Activated CD8-positive, alpha-beta memory T cell treated with anti-CD3 and anti-CD28 coated beads, Interleukin-2, amount 10 ng/mL, durations not matched to agents 7 days and 5 days (primary cell): ENCODE measurements at regions not wholly inside any gene's neighbourhood (a gene's known extent, or its start where the extent isn't known, plus 50 kb on each side); places are given as distances from the start of the nearest gene placed in this dataset.

Source experiments
- ATAC-seq: fragments of 150-1000 bp; cut with Tn5 transposase; one replicate; pipeline ENCODE4 v1.10.0; 2021; ENCODE audit warnings: moderate library complexity
- CTCF ChIA-PET: fragments of 350-600 bp; sonication (Branson Sonifier 250); formaldehyde crosslinking; loops from one replicate; lab custom pipeline; 2021; ENCODE audit warnings: antibody characterized with exemption; lab: Charles Lee
- DNase-seq: peaks from one replicate; pipeline ENCODE4 v3.0.0-alpha.2; 2020
- H3K27ac Mint-ChIP-seq: one replicate; pipeline ENCODE4 v1.8.0; 2021; ENCODE audit warnings: mild to moderate bottlenecking, mixed read lengths
- H3K27me3 Mint-ChIP-seq: one replicate; pipeline ENCODE4 v1.8.0; 2021; ENCODE audit warnings: mixed read lengths
- H3K36me3 Mint-ChIP-seq: one replicate; pipeline ENCODE4 v1.8.0; 2021; ENCODE audit warnings: mild to moderate bottlenecking, mixed read lengths
- H3K4me1 Mint-ChIP-seq: one replicate; pipeline ENCODE4 v1.8.0; 2021; ENCODE audit warnings: mixed read lengths
- H3K4me3 Mint-ChIP-seq: one replicate; pipeline ENCODE4 v1.8.0; 2021; ENCODE audit warnings: mild to moderate bottlenecking, moderate library complexity, mixed read lengths
- H3K9me3 Mint-ChIP-seq: one replicate; pipeline ENCODE4 v1.8.0; 2022; ENCODE audit warnings: low read depth, mixed read lengths

DNA sequence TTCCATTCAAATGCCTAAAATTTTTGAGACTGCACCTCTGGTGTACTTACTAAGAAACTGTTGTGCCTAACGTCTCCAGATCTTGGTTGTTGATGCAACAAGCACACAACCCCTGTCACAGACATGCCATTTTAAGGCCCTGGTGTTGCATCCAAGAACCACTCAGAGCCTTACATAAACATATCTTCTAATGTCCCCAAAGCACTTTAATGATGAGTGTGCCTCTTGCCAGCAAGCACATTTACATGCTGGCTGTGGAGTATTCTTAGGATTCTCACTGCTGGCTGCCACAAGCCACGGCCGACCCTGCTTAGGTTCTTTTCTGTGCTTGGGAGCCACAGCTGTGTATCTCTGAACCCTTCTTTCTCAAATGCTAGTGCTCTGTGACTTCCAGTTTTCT is 201.4 kb downstream of the ADAMTS15 start:
- H3K27ac Mint-ChIP-seq, result no peak overlapping the region
- H3K27me3 Mint-ChIP-seq, result peaks cover 8% of the 10 kb centered on the region
- no peaks in the 10 kb centered on the region for H3K36me3 Mint-ChIP-seq
- no peaks in the 10 kb centered on the region for H3K9me3 Mint-ChIP-seq
- no peak for ATAC-seq
- CTCF ChIA-PET, result no interaction called here
- DNase-seq, result no peak
- no peak overlapping the region for H3K4me3 Mint-ChIP-seq
- no peaks in the 10 kb centered on the region for H3K4me1 Mint-ChIP-seq

DNA sequence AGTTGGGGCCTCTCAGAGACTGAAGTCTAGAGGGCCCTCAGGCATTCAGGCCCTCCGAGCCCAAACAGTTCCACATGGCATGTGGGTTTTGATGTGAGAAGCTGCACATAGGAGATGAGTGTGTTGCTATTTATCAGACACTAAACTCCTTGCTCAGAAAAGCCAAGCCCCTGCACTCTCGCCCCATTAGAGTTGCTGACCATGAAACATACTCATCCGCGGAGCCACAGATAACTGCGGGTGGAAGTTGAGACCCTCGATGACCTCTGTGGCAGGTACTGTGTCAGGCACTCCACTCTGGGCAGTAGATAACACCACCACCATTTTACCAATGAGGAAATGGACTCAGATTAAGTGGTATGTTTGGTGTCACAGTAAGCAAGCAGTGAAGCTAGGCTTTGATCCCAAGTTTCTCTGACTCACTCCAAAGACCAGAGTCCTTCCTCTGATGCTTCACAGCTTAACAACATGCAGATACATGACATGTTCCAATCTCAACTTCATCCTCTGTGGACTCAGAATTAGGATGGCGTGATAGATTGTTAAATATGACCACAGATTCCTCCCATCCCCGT is 202.1 kb downstream of the ADAMTS15 start:
- no peak overlapping the region for H3K27ac Mint-ChIP-seq
- H3K36me3 Mint-ChIP-seq, result no peaks in the 10 kb centered on the region
- no peak for ATAC-seq
- no peaks in the 10 kb centered on the region for H3K4me1 Mint-ChIP-seq
- peaks cover 11% of the 10 kb centered on the region for H3K27me3 Mint-ChIP-seq
- CTCF ChIA-PET, result no interaction called here
- no peaks in the 10 kb centered on the region for H3K9me3 Mint-ChIP-seq
- no peak overlapping the region for H3K4me3 Mint-ChIP-seq
- DNase-seq, result no peak

DNA sequence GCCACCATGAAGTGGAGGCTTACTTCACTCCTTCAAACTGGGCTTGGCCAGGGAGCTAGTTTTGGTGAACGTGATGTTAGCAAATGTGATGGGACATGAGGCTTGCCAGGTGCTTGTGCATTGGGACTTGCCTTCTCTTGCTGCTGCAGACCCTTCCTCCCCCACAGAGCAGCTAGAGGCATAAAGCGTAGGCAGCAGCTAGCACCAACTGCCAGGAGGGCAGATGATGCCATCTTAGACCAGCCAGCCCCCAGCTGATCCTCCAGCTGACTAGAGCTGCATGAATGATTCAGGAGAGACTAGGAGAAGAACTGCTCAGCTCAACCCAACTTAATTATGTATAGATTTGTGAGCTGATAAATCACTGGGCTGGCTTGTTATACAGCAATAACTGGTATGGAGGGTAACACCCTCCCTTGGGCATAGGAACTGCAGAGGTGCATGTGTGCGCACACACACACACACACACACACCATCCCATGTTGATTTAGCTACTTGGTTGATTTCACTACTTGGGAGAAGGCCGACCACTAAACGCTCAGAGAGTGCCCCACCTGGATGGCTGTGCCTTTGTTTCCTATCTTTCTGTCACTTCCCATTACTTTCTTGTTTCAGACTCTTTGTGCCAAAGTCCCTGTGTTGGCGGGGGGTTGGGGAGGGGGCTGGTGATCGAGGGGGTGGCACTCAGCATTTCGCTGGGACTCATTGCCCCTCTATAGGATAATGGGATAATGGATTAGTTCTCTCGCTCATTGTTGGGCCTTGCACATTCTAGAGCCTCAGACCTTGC is 202.8 kb downstream of the ADAMTS15 start:
- ATAC-seq (no peak), DNase-seq (no peak)
- Mint-ChIP-seq H3K36me3 (no peaks in the 10 kb centered on the region), H3K27ac (no peak overlapping the region), H3K27me3 (peaks cover 17% of the 10 kb centered on the region), H3K4me1 (no peaks in the 10 kb centered on the region), H3K9me3 (no peaks in the 10 kb centered on the region), H3K4me3 (no peak overlapping the region)
- CTCF ChIA-PET, result no interaction called here

DNA sequence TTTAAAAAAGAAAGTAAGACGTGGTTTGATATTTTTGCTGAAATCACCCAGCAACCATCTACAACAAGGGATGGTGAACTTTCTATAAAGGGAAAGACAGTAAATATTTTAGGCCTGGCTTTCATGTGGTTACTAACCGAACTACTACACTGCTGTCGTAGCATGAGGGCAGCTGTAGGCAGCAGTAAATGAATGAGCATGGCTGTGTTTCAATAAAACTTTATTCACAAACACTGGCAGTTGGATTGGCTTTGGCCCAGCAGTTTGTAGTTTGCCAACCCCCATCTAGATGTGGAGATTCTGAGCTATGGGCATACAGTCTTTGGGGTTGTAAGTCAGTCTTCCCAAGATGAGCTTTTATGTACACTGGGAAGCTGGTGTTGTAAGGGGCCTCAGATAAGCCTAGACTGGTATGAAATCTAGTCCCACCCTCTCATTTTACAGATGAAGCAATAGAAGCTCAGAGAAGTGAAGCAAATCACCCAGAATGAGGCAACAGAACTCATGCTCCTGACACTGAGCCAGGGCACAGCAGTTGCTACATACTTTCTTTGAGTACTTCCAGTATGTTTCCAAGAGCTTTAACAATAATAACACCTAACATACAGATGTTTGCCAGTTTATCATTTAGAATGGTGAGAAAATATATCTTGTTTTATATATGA is 204.4 kb downstream of the ADAMTS15 start:
- DNase-seq (no peak), ATAC-seq (no peak)
- Mint-ChIP-seq H3K9me3 (no peaks in the 10 kb centered on the region), H3K27me3 (peaks cover 17% of the 10 kb centered on the region), H3K4me3 (no peak overlapping the region), H3K27ac (no peak overlapping the region), H3K36me3 (no peaks in the 10 kb centered on the region), H3K4me1 (no peaks in the 10 kb centered on the region)
- CTCF ChIA-PET, result no interaction called here

DNA sequence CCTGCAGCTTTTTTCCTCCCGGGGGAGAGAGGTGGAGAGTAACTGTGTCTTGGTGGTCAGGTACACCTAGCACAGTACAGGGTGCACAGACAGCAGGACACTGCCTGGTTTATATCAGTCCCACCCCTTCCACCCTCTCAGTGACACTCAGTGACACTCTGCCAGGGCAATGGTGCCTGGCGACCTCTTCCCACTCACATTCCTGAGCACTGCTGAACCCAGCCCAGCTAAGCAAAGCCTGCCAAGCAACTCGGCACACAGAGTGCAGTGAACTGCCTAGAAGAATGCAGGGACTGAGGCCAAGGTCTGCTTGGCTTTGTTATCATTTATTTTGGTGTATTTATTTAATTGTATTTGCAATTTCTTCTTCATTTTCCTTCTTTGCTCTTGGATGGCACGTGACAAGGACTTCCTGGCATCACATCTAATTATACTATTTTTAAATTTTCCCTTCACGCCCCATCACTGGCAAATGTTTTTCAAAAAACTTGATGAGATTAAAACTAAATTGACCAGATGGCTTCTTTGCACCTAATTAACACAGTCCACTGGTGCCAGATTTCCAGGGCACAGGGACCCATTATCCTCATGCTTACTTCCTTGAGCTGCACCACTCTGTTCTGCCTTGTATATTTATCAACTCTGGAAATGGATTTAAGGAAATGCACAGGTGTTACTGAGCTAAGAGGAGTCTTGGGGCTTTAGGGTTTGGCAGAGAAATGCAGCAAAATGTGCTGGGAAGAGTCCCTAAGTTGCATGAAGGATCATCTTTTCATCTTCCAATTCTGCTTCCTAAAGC is 205.6 kb downstream of the ADAMTS15 start:
- no peak overlapping the region for H3K4me3 Mint-ChIP-seq
- peaks cover 17% of the 10 kb centered on the region for H3K27me3 Mint-ChIP-seq
- CTCF ChIA-PET, result no interaction called here
- ATAC-seq (no peak), DNase-seq (no peak)
- no peak overlapping the region for H3K27ac Mint-ChIP-seq
- no peaks in the 10 kb centered on the region for H3K4me1 Mint-ChIP-seq
- no peaks in the 10 kb centered on the region for H3K9me3 Mint-ChIP-seq
- no peaks in the 10 kb centered on the region for H3K36me3 Mint-ChIP-seq

DNA sequence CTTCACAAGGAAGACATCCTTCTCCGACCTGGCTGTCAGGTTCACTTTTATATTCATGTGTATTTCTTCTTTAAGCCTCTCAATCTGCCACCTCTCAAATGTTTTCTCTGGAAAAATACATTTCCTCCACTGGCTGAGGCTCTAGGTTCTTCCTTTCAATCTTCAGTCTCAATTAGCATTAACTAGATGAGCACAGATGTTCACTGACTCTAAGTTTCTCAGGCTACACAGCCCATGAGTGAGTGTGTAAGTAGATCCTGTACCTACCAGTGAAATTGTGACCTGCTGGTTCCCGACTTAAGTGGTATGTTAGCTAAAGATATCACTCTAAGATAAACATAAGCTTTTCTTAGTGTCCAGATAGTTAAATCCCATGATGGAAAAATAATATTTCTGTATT is 206.9 kb downstream of the ADAMTS15 start:
- no peaks in the 10 kb centered on the region for H3K9me3 Mint-ChIP-seq
- CTCF ChIA-PET, result no interaction called here
- H3K4me3 Mint-ChIP-seq, result no peak overlapping the region
- no peaks in the 10 kb centered on the region for H3K36me3 Mint-ChIP-seq
- no peaks in the 10 kb centered on the region for H3K4me1 Mint-ChIP-seq
- no peak overlapping the region for H3K27ac Mint-ChIP-seq
- peaks cover 17% of the 10 kb centered on the region for H3K27me3 Mint-ChIP-seq
- DNase-seq (no peak), ATAC-seq (no peak)

DNA sequence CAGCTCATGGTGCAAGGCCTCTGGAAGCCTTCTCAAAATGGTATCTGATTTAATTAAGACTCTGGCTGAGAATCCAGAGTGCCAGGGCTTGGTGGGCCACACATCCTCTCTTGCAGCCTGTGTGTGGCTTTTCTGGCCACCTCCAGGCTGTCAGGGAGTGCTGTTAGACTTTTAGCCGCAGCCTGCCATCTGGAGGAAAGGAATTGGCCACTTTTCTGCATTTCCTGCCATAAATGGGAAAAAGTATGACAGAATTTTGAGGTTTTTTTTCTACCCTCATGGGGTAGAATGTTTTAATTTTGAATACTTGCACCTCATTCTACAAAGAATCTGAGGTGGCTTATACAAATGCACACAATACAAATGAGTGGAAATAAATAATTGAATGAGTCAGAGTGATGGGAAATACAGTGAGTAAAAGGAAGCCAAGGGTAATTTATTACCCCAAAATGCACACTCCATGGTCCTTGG is 218.4 kb downstream of the ADAMTS15 start:
- Mint-ChIP-seq H3K4me1 (no peaks in the 10 kb centered on the region), H3K9me3 (no peaks in the 10 kb centered on the region), H3K4me3 (no peak overlapping the region), H3K27ac (no peak overlapping the region), H3K27me3 (peaks cover 11% of the 10 kb centered on the region), H3K36me3 (no peaks in the 10 kb centered on the region)
- DNase-seq (no peak), ATAC-seq (no peak)
- CTCF ChIA-PET, result interaction anchor here (1.1 to 1.7 kb wide), 2 partner anchors 195 to 232 kb away, joined by 3 to 5 read pairs; no protein-coding TSS in a partner anchor

DNA sequence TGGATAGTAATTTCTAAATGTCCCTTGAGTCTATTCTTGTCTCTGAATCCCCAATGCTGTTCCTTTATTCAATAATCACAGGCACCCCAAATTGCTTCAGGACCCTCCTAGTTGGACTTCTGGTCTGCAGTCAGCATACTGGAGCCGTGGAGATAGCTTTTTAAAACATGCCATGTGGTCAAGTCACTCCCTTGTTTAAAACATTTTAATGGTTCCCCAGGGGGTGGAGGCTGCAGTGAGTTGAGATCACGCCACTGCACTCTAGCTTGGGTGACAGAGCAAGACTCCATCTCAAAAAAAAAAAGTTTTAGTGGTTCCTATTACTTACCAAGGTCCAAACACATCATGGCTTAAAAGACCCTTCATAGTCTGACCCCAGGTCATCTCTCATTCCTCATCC is 220.3 kb downstream of the ADAMTS15 start:
- CTCF ChIA-PET, result no interaction called here
- H3K27ac Mint-ChIP-seq, result no peak overlapping the region

DNA sequence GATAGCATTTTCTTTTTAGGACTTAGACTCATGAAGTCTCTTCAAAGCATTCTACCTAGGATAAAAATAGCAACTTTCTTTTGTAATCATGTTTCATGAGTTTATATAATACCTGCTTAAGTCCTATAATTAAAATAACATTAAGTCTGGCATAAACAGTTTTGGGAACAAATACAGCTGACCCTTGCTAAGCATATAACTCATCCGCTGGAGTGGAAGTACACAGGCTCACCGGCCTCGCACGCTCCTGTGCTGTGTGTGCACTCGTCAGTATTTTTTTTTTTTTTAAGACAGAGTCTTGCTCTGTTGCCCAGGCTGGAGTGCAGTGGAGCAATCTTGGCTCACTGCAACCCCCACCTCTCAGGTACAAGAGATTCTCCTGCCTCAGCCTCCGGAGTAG is 221.8 kb downstream of the ADAMTS15 start:
- H3K4me3 Mint-ChIP-seq, result no peak overlapping the region
- no peak for DNase-seq
- no peaks in the 10 kb centered on the region for H3K4me1 Mint-ChIP-seq
- peaks cover 14% of the 10 kb centered on the region for H3K27me3 Mint-ChIP-seq
- no peaks in the 10 kb centered on the region for H3K9me3 Mint-ChIP-seq
- CTCF ChIA-PET, result no interaction called here
- H3K27ac Mint-ChIP-seq, result no peak overlapping the region
- ATAC-seq, result no peak
- H3K36me3 Mint-ChIP-seq, result no peaks in the 10 kb centered on the region

More for the DNA sequence above, 220.3 kb downstream of the ADAMTS15 start:
- Mint-ChIP-seq H3K4me3 (no peak overlapping the region), H3K27me3 (peaks cover 10% of the 10 kb centered on the region), H3K9me3 (no peaks in the 10 kb centered on the region), H3K36me3 (no peaks in the 10 kb centered on the region), H3K4me1 (no peaks in the 10 kb centered on the region)
- DNase-seq (no peak), ATAC-seq (no peak)

DNA sequence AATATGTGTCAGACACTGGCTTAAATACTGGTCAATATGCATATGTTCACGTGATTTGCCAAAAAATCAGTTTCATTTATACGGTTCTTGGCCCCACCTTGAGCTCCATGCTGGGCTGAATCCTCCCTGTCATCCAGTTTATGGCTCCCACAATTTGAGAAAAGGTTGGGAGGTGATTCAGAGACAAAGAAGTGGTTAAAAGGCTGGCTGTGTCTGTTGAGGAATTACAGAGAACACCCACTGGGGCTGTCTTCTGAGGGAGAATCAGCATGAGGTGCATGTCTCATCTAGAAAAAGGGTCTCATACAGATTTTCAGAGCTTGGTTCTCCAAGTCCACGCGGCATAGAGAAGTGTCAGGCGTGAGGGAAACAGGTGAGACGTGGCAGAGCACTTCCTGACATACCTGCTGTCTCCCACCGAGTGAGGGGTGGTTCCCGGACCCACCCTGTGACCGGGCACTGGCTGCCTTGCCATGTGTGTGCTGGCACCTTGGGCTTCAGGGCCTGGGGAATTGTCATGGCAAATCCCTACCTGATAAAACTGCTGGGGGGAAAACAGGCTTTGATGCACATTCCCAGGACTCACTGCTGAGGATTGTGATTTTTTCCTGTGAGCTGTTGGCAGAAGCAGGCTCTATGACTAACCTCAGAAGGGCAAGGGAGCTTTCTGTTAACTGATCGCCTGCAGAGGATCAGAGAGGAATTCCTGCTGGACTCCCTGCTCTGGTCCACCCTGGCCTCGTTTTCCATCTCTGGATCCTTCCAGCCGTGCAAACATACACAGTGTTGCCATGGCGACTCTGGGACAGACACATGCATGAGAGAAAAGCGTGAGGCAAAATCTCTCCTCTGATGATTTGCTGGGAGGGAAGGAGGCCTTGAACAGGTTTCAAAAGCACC is 223.6 kb downstream of the ADAMTS15 start:
- CTCF ChIA-PET, result no interaction called here
- H3K4me1 Mint-ChIP-seq, result no peaks in the 10 kb centered on the region
- H3K27ac Mint-ChIP-seq, result no peak overlapping the region
- H3K9me3 Mint-ChIP-seq, result no peaks in the 10 kb centered on the region
- H3K27me3 Mint-ChIP-seq, result peaks cover 16% of the 10 kb centered on the region
- no peak overlapping the region for H3K4me3 Mint-ChIP-seq
- DNase-seq (no peak), ATAC-seq (no peak)
- H3K36me3 Mint-ChIP-seq, result no peaks in the 10 kb centered on the region

DNA sequence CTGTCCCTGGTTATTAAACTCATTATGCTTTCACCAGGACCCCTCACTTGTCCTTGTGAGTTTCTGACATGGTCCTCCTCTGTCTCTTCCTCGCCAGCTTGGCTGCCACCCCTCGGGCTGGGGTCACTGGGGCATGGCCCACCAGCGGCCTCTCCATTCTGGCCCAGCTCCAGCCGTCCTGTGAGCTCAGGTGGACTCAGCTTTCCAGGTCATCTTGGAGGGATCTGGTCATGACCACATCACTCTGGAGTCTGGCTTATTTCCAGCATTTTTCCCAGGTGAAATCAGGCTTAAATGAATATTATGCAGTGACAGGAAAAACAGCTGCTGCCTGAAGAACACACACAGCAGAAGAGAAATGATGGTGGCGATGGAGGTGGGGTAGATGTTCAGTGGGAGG is 224.5 kb downstream of the ADAMTS15 start:
- DNase-seq, result no peak
- Mint-ChIP-seq H3K36me3 (no peaks in the 10 kb centered on the region), H3K4me1 (no peaks in the 10 kb centered on the region), H3K9me3 (no peaks in the 10 kb centered on the region), H3K27me3 (peaks cover 15% of the 10 kb centered on the region), H3K27ac (no peak overlapping the region), H3K4me3 (no peak overlapping the region)
- no peak for ATAC-seq
- CTCF ChIA-PET, result no interaction called here

DNA sequence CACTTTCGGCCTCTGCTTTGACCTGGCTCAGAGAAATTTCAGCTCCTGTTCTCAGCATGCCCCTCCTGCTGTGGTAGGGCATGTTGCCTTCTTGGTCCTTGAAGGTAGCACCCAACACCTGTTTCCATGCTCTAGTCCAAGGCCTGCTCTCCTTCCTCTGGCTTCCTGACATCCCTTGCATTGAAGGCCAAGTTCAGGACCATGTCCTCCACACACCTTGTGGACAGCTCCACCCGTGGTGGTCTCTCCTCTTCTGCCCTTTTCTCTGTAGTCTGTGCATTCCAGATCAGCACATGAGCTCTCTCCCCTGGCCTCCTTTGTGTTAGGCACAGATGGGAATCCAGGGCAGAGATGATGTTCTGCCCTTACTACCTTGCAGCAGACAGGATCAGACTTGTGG is 225.3 kb downstream of the ADAMTS15 start:
- H3K27me3 Mint-ChIP-seq, result peaks cover 8% of the 10 kb centered on the region
- no peaks in the 10 kb centered on the region for H3K4me1 Mint-ChIP-seq
- no peak for DNase-seq
- ATAC-seq, result no peak
- CTCF ChIA-PET, result no interaction called here
- peaks cover 2% of the 10 kb centered on the region for H3K9me3 Mint-ChIP-seq
- H3K27ac Mint-ChIP-seq, result no peak overlapping the region
- no peaks in the 10 kb centered on the region for H3K36me3 Mint-ChIP-seq
- H3K4me3 Mint-ChIP-seq, result no peak overlapping the region
